GM23338 (cell line): ENCODE measurements at regions not wholly inside any gene's neighbourhood (a gene's known extent, or its start where the extent isn't known, plus 50 kb on each side); places are given as distances from the start of the nearest gene placed in this dataset.

Source experiments
- EZH2 ChIP-seq: fragments of 200-600 bp; sonication (generic); IDR thresholded peaks from one replicate; pipeline ENCODE4 v1.8.0; 2017; ENCODE audit warnings: antibody characterized with exemption, mild to moderate bottlenecking, low read depth; ENCODE audit not compliant: unreplicated experiment
- JUNB ChIP-seq: IDR thresholded peaks from one replicate; pipeline ENCODE4 v1.6.1; 2016; ENCODE audit warnings: antibody characterized with exemption; ENCODE audit not compliant: unreplicated experiment
- POLR2AphosphoS5 ChIP-seq: IDR thresholded peaks from 2 replicates; pipeline ENCODE4 v1.6.1; 2016; ENCODE audit warnings: antibody characterized with exemption, low read depth
- TF ChIP-seq, protein P1 (sequence below), 2 experiments: fragments of 200-600 bp in 1 of 2; sonication (generic) in 1 of 2; conservative IDR thresholded peaks; 2 replicates each; pipeline versions ENCODE4 v1.5.1 to v1.6.1; 2016 to 2017; ENCODE audit warnings: antibody characterized with exemption in 2 of 2, low read depth in 2 of 2, mild to moderate bottlenecking in 2 of 2, moderate library complexity in 1 of 2

DNA sequence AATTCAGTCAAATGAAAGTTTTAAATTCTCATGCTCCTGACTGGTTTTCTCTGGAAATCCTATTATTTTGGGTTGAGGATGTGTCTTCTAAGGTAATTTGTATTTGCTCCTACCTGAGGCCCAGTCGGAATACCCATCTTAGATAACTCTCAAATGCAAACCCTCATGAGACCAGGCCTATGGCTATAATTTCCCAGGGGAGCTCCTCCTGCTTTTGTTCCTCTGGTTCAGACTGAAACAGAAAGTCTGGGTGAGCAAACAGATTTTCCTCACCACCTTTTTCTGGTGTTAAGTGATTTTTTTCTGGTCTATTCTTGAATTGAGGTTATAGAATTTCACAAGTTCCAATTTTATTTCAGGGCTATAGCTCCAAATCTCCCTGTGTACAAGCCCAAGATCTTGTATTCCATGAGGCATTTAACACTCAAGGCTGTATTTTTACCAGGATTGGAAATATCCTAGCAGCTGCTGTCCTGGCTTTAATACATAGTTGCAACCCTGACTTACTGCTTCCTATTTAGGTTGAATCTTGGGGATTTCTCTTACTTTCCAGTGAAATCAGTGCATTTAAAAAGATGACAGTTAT lies 169.1 kb upstream of the PTCHD4 start:
- TF ChIP-seq, protein P1, sequence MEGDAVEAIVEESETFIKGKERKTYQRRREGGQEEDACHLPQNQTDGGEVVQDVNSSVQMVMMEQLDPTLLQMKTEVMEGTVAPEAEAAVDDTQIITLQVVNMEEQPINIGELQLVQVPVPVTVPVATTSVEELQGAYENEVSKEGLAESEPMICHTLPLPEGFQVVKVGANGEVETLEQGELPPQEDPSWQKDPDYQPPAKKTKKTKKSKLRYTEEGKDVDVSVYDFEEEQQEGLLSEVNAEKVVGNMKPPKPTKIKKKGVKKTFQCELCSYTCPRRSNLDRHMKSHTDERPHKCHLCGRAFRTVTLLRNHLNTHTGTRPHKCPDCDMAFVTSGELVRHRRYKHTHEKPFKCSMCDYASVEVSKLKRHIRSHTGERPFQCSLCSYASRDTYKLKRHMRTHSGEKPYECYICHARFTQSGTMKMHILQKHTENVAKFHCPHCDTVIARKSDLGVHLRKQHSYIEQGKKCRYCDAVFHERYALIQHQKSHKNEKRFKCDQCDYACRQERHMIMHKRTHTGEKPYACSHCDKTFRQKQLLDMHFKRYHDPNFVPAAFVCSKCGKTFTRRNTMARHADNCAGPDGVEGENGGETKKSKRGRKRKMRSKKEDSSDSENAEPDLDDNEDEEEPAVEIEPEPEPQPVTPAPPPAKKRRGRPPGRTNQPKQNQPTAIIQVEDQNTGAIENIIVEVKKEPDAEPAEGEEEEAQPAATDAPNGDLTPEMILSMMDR (conservative IDR thresholded peaks at IDR 0.05; ENCODE audit: low read depth in 2 of 2) = no peak
- no peak for TF ChIP-seq EZH2
- no peak for TF ChIP-seq POLR2AphosphoS5
- TF ChIP-seq JUNB = no peak
